ENCODE measurements at regions not wholly inside any gene's neighbourhood (a gene's known extent, or its start where the extent isn't known, plus 50 kb on each side); places are given as distances from the start of the nearest gene placed in this dataset.

DNA sequence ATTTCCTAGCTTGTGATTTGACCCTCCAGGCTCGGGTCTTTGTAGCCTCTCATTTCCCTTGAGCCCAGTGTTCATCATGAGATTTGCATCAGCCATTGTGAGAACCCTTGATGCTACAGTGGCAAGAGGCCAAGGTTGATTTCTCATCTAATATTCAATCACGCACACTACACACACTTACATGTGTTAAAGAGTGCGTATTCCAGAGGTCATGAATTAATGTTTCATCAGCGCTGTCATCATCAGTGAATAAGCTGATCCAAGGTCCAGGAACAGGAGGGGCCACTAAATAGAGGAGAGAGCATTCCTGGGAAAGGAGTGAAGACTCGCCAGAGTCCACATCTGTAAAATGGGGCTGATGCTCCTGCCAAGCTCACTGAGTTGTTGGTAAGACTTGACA is 276.1 kb upstream of the SIX2 start:
- TF ChIP-seq, protein P1, sequence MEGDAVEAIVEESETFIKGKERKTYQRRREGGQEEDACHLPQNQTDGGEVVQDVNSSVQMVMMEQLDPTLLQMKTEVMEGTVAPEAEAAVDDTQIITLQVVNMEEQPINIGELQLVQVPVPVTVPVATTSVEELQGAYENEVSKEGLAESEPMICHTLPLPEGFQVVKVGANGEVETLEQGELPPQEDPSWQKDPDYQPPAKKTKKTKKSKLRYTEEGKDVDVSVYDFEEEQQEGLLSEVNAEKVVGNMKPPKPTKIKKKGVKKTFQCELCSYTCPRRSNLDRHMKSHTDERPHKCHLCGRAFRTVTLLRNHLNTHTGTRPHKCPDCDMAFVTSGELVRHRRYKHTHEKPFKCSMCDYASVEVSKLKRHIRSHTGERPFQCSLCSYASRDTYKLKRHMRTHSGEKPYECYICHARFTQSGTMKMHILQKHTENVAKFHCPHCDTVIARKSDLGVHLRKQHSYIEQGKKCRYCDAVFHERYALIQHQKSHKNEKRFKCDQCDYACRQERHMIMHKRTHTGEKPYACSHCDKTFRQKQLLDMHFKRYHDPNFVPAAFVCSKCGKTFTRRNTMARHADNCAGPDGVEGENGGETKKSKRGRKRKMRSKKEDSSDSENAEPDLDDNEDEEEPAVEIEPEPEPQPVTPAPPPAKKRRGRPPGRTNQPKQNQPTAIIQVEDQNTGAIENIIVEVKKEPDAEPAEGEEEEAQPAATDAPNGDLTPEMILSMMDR (IDR thresholded peaks at IDR 0.05): no peak
- TF ChIP-seq POLR2A (IDR thresholded peaks at IDR 0.05): no peak

Measured in heart left ventricle (tissue), 13 donors.